Mucosa of stomach (tissue), 1 donor: ENCODE measurements at regions not wholly inside any gene's neighbourhood (a gene's known extent, or its start where the extent isn't known, plus 50 kb on each side); places are given as distances from the start of the nearest gene placed in this dataset.

Experiments used
- H3K27me3 ChIP-seq: one replicate; pipeline ENCODE4 v1.7.0; 2013; ENCODE audit warnings: mild to moderate bottlenecking, low read length; ENCODE audit not compliant: control insufficient read depth, insufficient read depth
- H3K36me3 ChIP-seq: one replicate; pipeline ENCODE4 v1.7.0; 2013; ENCODE audit warnings: low read length; ENCODE audit not compliant: control insufficient read depth, insufficient read depth
- H3K4me1 ChIP-seq: one replicate; pipeline ENCODE4 v1.7.0; 2013; ENCODE audit warnings: mild to moderate bottlenecking, low read length; ENCODE audit not compliant: control insufficient read depth, insufficient read depth
- H3K4me3 ChIP-seq: one replicate; pipeline ENCODE4 v1.7.0; 2013; ENCODE audit warnings: low read length
- H3K9ac ChIP-seq: one replicate; pipeline ENCODE4 v1.7.0; 2013; ENCODE audit warnings: mild to moderate bottlenecking, low read length, moderate library complexity
- H3K9me3 ChIP-seq: one replicate; pipeline ENCODE4 v1.7.0; 2013; ENCODE audit warnings: mild to moderate bottlenecking, low read length, moderate library complexity; ENCODE audit not compliant: control insufficient read depth
- donor health status: Pancreatic carcinoma.

- H3K9me3 ChIP-seq: no peaks in the 10 kb centered on the region
- H3K4me3 ChIP-seq: no peak overlapping the region
- no peaks in the 10 kb centered on the region for H3K36me3 ChIP-seq
- H3K4me1 ChIP-seq: no peaks in the 10 kb centered on the region
- no peak overlapping the region for H3K9ac ChIP-seq
- peaks cover 3% of the 10 kb centered on the region for H3K27me3 ChIP-seq
Measured at GRCh38 chr16:56048425-56049105, 142.7 kb upstream of the GNAO1 start.

GRCh38 chr16:56047307-56048234 lies 143.7 kb upstream of the GNAO1 start:
- no peak overlapping the region for H3K4me3 ChIP-seq
- no peaks in the 10 kb centered on the region for H3K4me1 ChIP-seq
- H3K36me3 ChIP-seq: no peaks in the 10 kb centered on the region
- H3K9me3 ChIP-seq: no peaks in the 10 kb centered on the region
- no peak overlapping the region for H3K9ac ChIP-seq
- H3K27me3 ChIP-seq: peaks cover 3% of the 10 kb centered on the region

DNA sequence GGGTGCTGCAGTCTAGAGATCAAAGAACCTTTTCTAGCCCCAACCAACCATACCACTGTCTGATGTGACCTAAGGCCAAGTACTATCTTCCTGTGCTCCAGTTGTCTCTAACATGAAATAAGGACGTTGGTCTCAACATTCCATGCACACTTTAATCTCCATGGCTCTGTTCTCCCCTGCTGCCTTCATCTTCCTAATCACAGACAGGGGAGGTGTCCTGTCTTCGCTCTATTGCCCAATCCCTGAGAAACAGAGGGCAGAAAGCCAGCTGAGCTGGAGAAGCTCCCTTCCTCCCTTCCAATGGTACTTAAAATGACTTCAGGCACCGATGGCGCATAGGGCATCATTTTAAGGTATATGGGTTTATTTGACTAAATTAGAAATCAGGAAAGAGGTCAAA lies 148.9 kb upstream of the GNAO1 start:
- Histone ChIP-seq H3K9ac (no peak overlapping the region), H3K36me3 (no peaks in the 10 kb centered on the region), H3K4me3 (no peak overlapping the region), H3K4me1 (no peaks in the 10 kb centered on the region), H3K9me3 (no peaks in the 10 kb centered on the region), H3K27me3 (peaks cover 3% of the 10 kb centered on the region)

GRCh38 chr16:56041556-56042140 lies 149.6 kb upstream of the GNAO1 start:
- H3K9me3 ChIP-seq: no peaks in the 10 kb centered on the region
- no peaks in the 10 kb centered on the region for H3K4me1 ChIP-seq

DNA sequence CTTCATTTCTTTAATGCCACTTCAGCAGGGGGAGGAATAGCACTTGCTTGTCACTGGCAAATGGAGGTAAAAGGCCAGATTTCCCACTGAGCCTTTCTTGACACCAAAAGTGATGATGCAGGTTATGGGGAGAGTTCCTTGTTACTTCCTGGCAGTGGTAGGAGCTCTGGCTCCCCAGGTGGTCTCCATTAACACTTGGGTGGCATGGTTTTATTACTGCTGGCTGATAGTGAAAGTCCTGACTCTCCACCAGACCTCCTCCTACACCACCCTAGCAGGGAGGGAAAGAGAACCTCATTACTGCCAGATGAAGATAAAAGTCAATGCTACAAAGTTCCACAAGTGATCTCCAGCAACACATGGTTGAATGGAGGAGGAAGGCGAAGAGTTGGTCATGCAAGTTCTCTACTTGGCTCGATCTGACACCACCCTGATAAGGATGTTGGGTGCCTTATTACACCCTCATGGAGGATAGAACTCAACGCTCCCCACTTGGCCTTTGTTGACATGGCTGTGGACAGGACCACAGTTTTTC lies 152.7 kb upstream of the GNAO1 start:
- H3K4me3 ChIP-seq: no peak overlapping the region
- H3K9ac ChIP-seq: no peak overlapping the region
- no peaks in the 10 kb centered on the region for H3K4me1 ChIP-seq
- no peaks in the 10 kb centered on the region for H3K9me3 ChIP-seq
- no peaks in the 10 kb centered on the region for H3K36me3 ChIP-seq
- H3K27me3 ChIP-seq: no peaks in the 10 kb centered on the region

More at GRCh38 chr16:56041556-56042140, 149.6 kb upstream of the GNAO1 start:
- Histone ChIP-seq H3K36me3 (no peaks in the 10 kb centered on the region), H3K4me3 (no peak overlapping the region), H3K27me3 (no peaks in the 10 kb centered on the region), H3K9ac (no peak overlapping the region)

GRCh38 chr16:56032072-56032471 lies 156.9 kb upstream of the CES5A start:
- H3K27me3 ChIP-seq: no peaks in the 10 kb centered on the region
- H3K4me1 ChIP-seq: no peaks in the 10 kb centered on the region
- H3K9me3 ChIP-seq: no peaks in the 10 kb centered on the region
- H3K36me3 ChIP-seq: no peaks in the 10 kb centered on the region
- no peak overlapping the region for H3K4me3 ChIP-seq
- H3K9ac ChIP-seq: no peak overlapping the region

DNA sequence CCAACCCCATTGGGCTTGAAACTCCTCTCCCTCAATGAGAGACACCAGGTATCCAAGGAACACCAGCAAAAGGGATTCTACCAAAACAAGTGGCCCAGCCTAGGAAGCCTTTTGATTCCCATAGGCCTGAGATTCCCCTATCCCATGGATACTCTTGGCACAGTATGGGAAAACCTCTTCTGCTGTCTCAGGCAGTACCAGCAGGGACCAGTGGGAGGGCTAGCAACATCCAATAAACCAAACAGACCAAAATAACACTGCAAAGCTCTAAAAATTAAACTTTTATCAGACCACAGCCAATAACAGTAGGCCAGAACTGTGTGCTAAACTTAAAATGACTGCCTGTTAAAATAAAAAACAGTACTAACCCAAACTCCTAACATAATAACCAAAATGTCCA lies 153.9 kb upstream of the CES5A start:
- no peaks in the 10 kb centered on the region for H3K27me3 ChIP-seq
- H3K9ac ChIP-seq: no peak overlapping the region
- H3K4me1 ChIP-seq: no peaks in the 10 kb centered on the region
- no peaks in the 10 kb centered on the region for H3K9me3 ChIP-seq
- no peak overlapping the region for H3K4me3 ChIP-seq
- no peaks in the 10 kb centered on the region for H3K36me3 ChIP-seq

- Histone ChIP-seq H3K4me3 (no peak overlapping the region), H3K9ac (no peak overlapping the region), H3K4me1 (no peaks in the 10 kb centered on the region), H3K36me3 (no peaks in the 10 kb centered on the region), H3K9me3 (no peaks in the 10 kb centered on the region), H3K27me3 (no peaks in the 10 kb centered on the region)
Measured at GRCh38 chr16:56022818-56023217, 147.6 kb upstream of the CES5A start.

DNA sequence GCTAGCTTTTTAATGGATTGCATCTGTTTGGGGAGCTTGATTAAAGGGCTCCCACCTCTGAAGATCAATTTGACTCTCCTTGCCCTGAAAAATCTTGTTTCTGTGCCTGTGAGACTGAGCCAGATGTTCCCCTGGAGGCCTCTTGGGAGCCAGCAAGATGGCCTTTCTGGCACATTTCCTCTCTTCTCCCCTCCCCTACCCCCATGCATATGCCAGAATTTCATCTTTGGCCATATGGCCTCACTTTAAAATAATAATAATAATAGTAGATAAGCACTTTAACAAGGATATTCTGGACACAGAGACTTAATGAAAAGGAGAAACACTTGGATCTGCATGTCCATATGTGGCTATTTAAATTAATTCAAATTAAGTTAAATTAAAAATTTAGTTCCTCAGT lies 144.1 kb upstream of the CES5A start:
- H3K27me3 ChIP-seq: no peaks in the 10 kb centered on the region
- H3K4me3 ChIP-seq: no peak overlapping the region
- no peaks in the 10 kb centered on the region for H3K4me1 ChIP-seq
- no peak overlapping the region for H3K9ac ChIP-seq
- no peaks in the 10 kb centered on the region for H3K9me3 ChIP-seq
- no peaks in the 10 kb centered on the region for H3K36me3 ChIP-seq

DNA sequence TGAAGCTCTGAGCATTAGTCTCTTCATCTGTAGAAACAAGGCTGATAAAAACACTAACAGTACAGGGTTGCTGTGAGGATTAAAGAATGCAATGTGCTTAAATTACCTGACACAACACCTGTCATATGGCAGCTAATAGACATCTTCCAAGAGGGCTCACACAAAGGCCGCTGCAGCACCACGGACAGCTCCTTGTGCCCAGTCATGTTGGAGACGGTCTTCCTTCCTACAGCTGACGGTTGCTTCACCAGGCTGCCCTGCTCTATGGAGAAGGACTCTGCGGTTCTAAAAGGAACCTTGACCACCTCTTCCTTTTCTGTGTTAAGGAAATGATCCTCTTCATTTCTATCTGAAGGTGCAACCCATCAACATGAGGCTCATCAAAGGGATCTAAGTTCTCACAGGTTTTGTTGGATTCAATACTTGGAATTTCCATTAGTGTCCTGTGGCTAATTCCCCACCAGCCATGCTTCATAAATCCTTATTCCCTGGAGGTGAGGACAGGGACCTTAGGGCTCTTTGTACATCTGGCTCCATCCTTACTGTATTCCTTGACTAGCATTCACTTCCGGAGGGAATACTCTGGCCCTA lies 138.9 kb upstream of the CES5A start:
- no peaks in the 10 kb centered on the region for H3K36me3 ChIP-seq
- no peaks in the 10 kb centered on the region for H3K9me3 ChIP-seq
- no peak overlapping the region for H3K4me3 ChIP-seq
- H3K9ac ChIP-seq: no peak overlapping the region
- H3K4me1 ChIP-seq: no peaks in the 10 kb centered on the region
- H3K27me3 ChIP-seq: no peaks in the 10 kb centered on the region

- Histone ChIP-seq H3K27me3 (no peaks in the 10 kb centered on the region), H3K4me1 (no peaks in the 10 kb centered on the region), H3K4me3 (no peak overlapping the region)
Measured at GRCh38 chr16:56012482-56012811, 137.3 kb upstream of the CES5A start.

More at GRCh38 chr16:56012482-56012811, 137.3 kb upstream of the CES5A start:
- H3K9ac ChIP-seq: no peak overlapping the region
- no peaks in the 10 kb centered on the region for H3K36me3 ChIP-seq
- H3K9me3 ChIP-seq: no peaks in the 10 kb centered on the region
